ENCODE measurements at regions not wholly inside any gene's neighbourhood (a gene's known extent, or its start where the extent isn't known, plus 50 kb on each side); places are given as distances from the start of the nearest gene placed in this dataset.

- Histone ChIP-seq H3K4me3 (no peak overlapping the region), H3K27ac (no peak overlapping the region), H3K36me3 (no peaks in the 10 kb centered on the region), H3K4me1 (no peaks in the 10 kb centered on the region), H3K27me3 (no peaks in the 10 kb centered on the region), H3K9me3 (no peaks in the 10 kb centered on the region)
- no peak for ATAC-seq
- in situ Hi-C loops (cut with MboI; ENCODE audit: low sequenced_read_pairs in 4 of 4) (no loop called here), intact Hi-C loops (cut with DNase I; ENCODE audit: low total_unique reads) (no loop called here)
- TF ChIP-seq POLR2A (IDR thresholded peaks at IDR 0.05), result no peak
- TF ChIP-seq CTCF (IDR thresholded peaks at IDR 0.05 in 4 of 5, conservative IDR thresholded peaks at IDR 0.05 in 1 of 5), result no peak
- DNase-seq, result no peak
These were observed 466.5 kb downstream of the TXNL1 start for GRCh38 chr18:56171848-56172247.

DNA sequence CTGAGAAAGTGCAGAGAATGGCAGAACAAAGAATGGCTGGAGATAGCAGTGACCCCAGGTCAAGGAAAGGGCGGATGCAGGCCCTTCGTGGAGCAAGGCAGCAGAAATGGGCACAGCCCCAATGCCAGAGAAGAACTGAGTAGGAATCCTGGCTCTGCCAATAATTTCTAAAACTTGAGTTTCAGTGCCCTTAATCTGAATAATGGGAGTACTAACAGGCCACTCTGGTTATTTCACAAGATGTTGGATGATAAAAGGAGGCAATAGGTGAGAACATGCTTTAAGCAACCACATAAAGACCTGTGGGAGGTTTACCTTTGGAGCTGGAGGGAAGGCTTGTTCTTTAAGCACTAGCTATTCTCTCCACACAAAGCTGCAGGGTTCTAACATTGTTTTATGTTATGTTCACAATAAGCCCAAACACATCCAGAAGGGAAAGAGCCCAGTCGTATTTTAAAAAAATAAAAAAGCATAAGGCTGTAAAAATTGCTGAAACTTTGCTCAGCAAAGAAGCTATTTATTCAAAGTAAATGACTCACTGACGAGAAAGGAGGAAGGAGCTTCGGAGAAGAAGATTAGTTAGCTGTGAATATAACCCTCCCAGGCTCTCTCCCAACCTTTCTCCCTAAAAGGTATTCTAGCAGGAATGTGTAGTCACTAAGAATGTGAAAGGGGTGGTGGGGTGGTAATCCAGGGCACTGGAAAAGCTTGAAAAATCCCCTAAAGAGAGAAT, 470.2 kb downstream of the TXNL1 start:
- no peaks in the 10 kb centered on the region for H3K36me3 ChIP-seq
- ATAC-seq (no peak), DNase-seq (no peak)
- TF ChIP-seq POLR2A (IDR thresholded peaks at IDR 0.05) (no peak), CTCF (IDR thresholded peaks at IDR 0.05 in 4 of 5, conservative IDR thresholded peaks at IDR 0.05 in 1 of 5) (no peak)
- no peak overlapping the region for H3K27ac ChIP-seq
- intact Hi-C loops (cut with DNase I; ENCODE audit: low total_unique reads), result no loop called here
- in situ Hi-C loops (cut with MboI; ENCODE audit: low sequenced_read_pairs in 4 of 4), result no loop called here
- H3K4me3 ChIP-seq, result no peak overlapping the region
- H3K9me3 ChIP-seq, result no peaks in the 10 kb centered on the region
- no peaks in the 10 kb centered on the region for H3K4me1 ChIP-seq
- H3K27me3 ChIP-seq, result no peaks in the 10 kb centered on the region

DNA sequence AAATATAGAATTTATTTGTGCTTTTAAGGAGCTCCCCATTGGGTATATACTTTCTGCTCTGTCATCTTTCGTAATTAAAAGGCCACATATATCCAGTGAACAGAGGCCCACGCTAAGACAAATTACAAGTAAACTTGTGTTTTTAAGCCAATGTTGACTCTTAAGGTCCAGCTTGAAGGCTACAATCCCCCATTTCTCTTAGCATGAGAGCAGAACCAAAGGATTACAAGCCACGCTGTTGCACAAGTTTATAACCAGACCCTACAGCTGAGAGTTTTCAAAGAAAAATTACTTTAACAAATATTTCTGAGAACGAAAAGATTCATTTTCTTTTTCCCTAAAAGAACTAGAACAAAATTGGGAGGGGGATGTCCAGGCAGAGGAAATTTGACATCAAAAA, 471.0 kb downstream of the TXNL1 start:
- DNase-seq, result no peak
- Histone ChIP-seq H3K36me3 (no peaks in the 10 kb centered on the region), H3K4me1 (peaks cover 0 to 2% of the 10 kb centered on the region in 2 donors), H3K9me3 (no peaks in the 10 kb centered on the region), H3K27ac (no peak overlapping the region), H3K4me3 (no peak overlapping the region), H3K27me3 (no peaks in the 10 kb centered on the region)
- ATAC-seq, result no peak
- in situ Hi-C loops (cut with MboI; ENCODE audit: low sequenced_read_pairs in 4 of 4), result no loop called here
- no peak for TF ChIP-seq POLR2A (IDR thresholded peaks at IDR 0.05)
- intact Hi-C loops (cut with DNase I; ENCODE audit: low total_unique reads), result no loop called here

DNA sequence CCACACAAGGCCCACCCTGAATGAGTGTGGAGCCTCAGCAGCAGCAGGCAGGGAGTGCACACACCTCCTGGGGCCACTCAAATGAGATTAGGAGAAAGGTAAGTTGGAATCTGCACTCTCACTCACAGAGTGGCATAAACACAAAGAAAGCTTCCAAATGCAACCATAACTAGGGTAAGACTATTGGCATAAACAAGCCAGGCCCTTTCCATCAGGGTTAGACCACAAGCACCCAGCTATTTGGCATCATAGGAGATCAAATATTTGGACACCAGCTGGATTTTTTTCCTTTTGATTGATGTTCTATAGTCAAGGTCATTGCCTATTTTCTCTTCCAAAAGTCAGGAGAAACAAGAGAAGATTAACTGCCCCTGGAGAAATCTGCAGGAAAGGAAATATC, 471.5 kb downstream of the TXNL1 start:
- no peak overlapping the region for H3K27ac ChIP-seq
- H3K4me3 ChIP-seq, result no peak overlapping the region
- no peaks in the 10 kb centered on the region for H3K36me3 ChIP-seq
- DNase-seq (no peak), ATAC-seq (no peak)
- no peaks in the 10 kb centered on the region for H3K27me3 ChIP-seq
- intact Hi-C loops (cut with DNase I; ENCODE audit: low total_unique reads), result no loop called here
- H3K4me1 ChIP-seq, result peaks cover 0 to 4% of the 10 kb centered on the region in 2 donors
- no peaks in the 10 kb centered on the region for H3K9me3 ChIP-seq
- TF ChIP-seq CTCF (IDR thresholded peaks at IDR 0.05 in 4 of 5, conservative IDR thresholded peaks at IDR 0.05 in 1 of 5) (no peak), POLR2A (IDR thresholded peaks at IDR 0.05) (no peak)
- in situ Hi-C loops (cut with MboI; ENCODE audit: low sequenced_read_pairs in 4 of 4), result no loop called here

DNA sequence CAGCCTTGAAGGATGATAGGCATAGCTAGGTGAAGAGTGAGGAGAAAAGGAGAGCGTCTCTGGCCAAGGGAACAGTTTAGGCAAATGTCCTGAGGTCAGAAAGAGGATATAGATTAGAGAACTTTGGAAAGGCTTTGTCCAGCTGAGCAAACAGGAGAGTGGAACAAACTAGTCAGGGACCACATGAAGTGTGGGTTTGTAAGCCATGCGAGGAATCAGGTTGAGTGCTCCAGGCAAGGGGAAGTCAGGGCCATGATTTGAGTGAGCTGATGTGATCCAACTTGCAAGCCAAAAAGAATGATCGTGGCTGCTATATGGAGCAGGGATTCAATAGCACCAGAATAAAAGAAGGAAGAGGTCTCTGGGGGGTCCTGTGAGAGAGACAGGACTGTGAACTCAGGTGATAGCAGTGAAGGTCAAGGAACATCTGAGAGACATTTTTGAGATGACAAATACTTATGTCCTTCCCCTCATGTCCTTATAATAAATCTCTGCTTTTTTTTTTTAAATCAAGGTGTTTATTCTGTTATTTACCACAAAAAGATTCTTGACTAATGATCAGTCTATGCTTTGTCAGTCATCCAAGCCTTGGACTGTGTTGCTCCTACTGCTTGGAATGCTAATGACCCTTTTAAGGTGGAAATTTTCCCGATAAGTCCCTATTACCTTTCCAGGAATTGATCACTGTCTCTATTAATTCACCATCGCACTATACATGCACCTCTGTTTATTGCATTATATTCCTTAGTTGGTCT, 472.6 kb downstream of the TXNL1 start:
- no peak overlapping the region for H3K27ac ChIP-seq
- in situ Hi-C loops (cut with MboI; ENCODE audit: low sequenced_read_pairs in 4 of 4) (no loop called here), intact Hi-C loops (cut with DNase I; ENCODE audit: low total_unique reads) (no loop called here)
- DNase-seq, result no peak
- H3K9me3 ChIP-seq, result no peaks in the 10 kb centered on the region
- H3K4me1 ChIP-seq, result peaks cover 0 to 4% of the 10 kb centered on the region in 2 donors
- TF ChIP-seq CTCF (IDR thresholded peaks at IDR 0.05 in 4 of 5, conservative IDR thresholded peaks at IDR 0.05 in 1 of 5) (no peak), POLR2A (IDR thresholded peaks at IDR 0.05) (no peak)
- H3K36me3 ChIP-seq, result no peaks in the 10 kb centered on the region
- H3K4me3 ChIP-seq, result no peak overlapping the region
- no peaks in the 10 kb centered on the region for H3K27me3 ChIP-seq
- ATAC-seq, result no peak

Data from gastrocnemius medialis (tissue), 4 donors.